GM19099 (cell line): ENCODE measurements at regions not wholly inside any gene's neighbourhood (a gene's known extent, or its start where the extent isn't known, plus 50 kb on each side); places are given as distances from the start of the nearest gene placed in this dataset.

Source experiments
- POLR2A ChIP-seq: IDR thresholded peaks from 3 replicates; pipeline ENCODE4 v1.6.1; 2011; ENCODE audit warnings: low read depth; ENCODE audit not compliant: insufficient read length; ENCODE audit errors: extremely low read depth

- TF ChIP-seq POLR2A, result no peak
These were observed 372.2 kb downstream of the MRPL39 start for GRCh38 chr21:25234857-25235801.

GRCh38 chr21:25220954-25221353 lies 386.3 kb downstream of the MRPL39 start:
- no peak for TF ChIP-seq POLR2A

DNA sequence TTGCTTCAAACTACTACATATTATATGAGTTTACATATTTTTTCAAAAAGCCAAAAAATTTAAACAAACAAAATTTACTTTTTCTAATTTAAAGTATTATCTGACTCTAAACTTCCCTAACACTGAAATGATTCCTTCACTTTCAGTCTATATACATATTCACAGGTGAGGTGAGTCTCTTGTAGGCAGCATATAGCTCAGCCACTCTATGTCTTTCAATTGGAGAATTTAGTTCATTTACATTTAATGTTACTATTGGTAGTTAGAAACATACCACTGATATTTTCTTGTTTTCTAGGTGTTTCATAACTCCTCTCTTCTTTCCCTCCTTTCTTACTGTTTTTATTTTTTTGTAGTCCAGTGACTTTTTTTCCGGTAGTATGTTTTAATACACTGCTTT lies 387.1 kb downstream of the MRPL39 start:
- no peak for TF ChIP-seq POLR2A

DNA sequence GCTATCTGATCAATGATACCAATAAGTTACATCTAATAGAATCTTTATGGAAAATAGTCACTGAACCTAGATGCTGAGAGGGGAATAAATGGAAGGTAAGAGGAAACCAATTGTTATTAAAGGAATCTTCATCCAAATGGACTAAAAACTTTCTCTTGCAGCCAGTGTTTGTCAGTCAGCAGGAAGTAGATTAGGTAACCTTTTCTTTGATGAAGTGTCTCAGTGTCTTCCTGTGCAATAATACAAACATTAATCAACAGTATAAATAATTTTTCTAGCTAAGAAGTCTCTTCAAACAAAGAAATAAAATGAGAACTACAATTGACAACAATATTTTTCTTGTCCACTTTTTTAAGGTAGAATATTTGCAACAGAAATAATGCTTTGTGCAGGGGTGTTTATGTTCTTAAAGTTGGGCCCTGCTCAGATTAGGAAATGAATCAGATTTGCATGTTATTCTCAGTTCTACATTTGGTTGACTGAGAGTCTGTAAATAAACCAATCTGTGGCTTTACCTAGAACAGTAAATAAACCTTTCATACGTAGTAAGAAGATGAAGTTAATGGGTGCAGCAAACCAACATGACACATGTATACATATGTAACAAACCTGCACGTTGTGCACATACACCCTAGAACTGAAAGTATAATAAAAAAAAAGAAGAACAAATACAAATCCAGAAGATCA lies 391.4 kb downstream of the MRPL39 start:
- TF ChIP-seq POLR2A, result no peak

- TF ChIP-seq POLR2A, result no peak
These were observed 392.6 kb downstream of the MRPL39 start for GRCh38 chr21:25214676-25215075.

GRCh38 chr21:25199944-25200343 lies 407.3 kb downstream of the MRPL39 start:
- TF ChIP-seq POLR2A, result no peak

GRCh38 chr21:25191141-25191540 lies 416.1 kb downstream of the MRPL39 start:
- TF ChIP-seq POLR2A, result no peak

GRCh38 chr21:25189497-25189896 lies 417.8 kb downstream of the MRPL39 start:
- TF ChIP-seq POLR2A, result no peak

DNA sequence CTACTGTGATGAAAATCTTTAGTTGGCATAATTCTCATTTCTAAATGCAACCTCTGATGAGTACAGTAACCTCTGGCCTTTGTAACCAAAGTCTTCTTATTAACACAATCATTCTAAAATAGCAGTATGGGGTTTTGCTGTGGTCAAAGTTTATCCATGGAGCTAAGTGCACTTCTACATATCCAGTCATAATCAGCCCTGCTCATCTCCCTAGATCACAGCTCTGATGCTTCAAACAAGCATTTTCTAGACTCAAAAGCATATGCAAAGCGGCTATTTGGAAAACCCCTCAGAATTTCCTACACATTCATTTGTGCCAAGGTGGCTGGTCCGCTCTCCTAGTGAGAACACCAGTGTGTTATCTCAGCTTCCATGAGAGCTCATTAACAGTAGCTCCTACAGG lies 418.6 kb downstream of the MRPL39 start:
- TF ChIP-seq POLR2A, result no peak

- TF ChIP-seq POLR2A, result no peak
These were observed 421.0 kb downstream of the MRPL39 start for GRCh38 chr21:25186273-25186672.

GRCh38 chr21:25183577-25183976 lies 423.7 kb downstream of the MRPL39 start:
- TF ChIP-seq POLR2A, result no peak

DNA sequence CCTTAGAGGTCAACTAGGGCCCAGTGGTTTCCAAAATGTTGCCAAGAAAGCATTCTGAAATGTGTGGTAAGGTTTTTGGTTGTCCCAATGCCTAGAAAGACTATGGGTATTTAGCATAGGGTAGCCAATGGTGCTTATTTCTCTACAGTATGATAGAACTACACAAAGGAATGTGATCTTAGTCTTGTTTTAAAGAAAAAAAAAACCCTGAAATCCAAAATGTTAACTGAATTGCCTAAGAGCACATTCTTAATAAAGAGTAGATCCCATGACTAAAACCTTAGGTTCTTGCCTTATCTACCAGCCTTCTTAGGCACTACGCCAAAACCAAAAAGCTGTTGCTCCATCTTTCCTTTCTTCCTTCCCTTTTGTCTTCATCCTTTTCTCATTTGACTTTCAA lies 428.2 kb downstream of the MRPL39 start:
- TF ChIP-seq POLR2A, result no peak

DNA sequence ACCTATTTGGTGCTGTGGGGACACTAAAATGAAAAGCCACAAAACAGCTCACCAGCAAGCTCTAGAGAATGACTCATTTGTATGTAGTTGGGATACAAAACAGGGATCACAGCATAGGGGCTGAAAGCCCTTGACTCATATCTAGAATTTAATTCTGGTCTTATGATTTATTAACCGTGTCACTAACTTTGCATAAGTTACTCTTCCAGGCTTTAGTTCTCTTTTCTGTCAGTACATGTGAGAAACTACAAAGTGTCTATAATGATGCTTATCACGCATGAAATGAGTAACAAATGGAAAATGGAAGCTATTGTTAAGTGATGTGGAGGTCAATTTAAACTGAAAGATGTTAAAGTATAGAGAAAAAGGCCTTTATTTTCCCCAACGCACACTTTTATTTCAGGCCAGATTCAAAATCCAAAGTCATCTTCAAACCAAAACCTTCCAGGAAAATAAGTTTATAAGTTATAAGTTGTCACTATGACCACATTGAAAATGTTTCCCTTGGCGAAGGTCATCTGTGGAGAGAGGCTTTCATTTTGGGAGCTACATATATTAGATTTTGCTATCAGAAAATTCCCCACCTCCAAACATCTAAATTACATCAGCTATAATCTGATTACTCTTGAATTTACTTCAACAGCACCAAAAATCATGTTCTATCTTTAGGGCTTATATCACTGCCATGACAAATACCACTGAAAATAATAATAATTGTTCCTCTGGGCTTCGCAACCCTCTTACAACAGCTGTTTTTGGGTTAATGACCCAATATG lies 430.5 kb downstream of the MRPL39 start:
- no peak for TF ChIP-seq POLR2A

- TF ChIP-seq POLR2A, result no peak
These were observed 431.3 kb downstream of the MRPL39 start for GRCh38 chr21:25175938-25176337.

GRCh38 chr21:25171438-25171837 lies 435.8 kb downstream of the MRPL39 start:
- TF ChIP-seq POLR2A, result no peak
